Activated T-helper 1 cell treated with anti-CD3 and anti-CD28 coated beads, Interleukin-12 subunit alpha, Interleukin-12 subunit beta, Interleukin-2, Interleukin-4 antibody, amounts not matched to agents 30 ng/mL and 10 ng/mL and 1 ng/mL, durations not matched to agents 14 hours and 24 hours and 36 hours (primary cell): ENCODE measurements at regions not wholly inside any gene's neighbourhood (a gene's known extent, or its start where the extent isn't known, plus 50 kb on each side); places are given as distances from the start of the nearest gene placed in this dataset.
"Not testable (repeated sequence)": the region's sequence is repeated elsewhere in the genome, so short reads cannot be mapped to it uniquely, and the experiment has no call there.

Experiments used
- DNase-seq: peaks from one replicate; pipeline ENCODE4 v3.0.0; 2021; ENCODE audit warnings: low spot score
- H3K27ac Mint-ChIP-seq: one replicate; pipeline ENCODE4 v1.8.0; 2021; ENCODE audit warnings: mild to moderate bottlenecking, mixed read lengths
- H3K27me3 Mint-ChIP-seq: one replicate; pipeline ENCODE4 v1.8.0; 2022; ENCODE audit warnings: mild to moderate bottlenecking, moderate library complexity, mixed read lengths; ENCODE audit not compliant: insufficient read depth
- H3K36me3 Mint-ChIP-seq: one replicate; pipeline ENCODE4 v1.8.0; 2021; ENCODE audit warnings: low read depth, mixed read lengths
- H3K4me1 Mint-ChIP-seq: one replicate; pipeline ENCODE4 v1.8.0; 2021; ENCODE audit warnings: low read depth, mixed read lengths
- H3K4me3 Mint-ChIP-seq: one replicate; pipeline ENCODE4 v1.8.0; 2021; ENCODE audit warnings: mild to moderate bottlenecking, moderate library complexity, mixed read lengths
- H3K9me3 Mint-ChIP-seq: one replicate; pipeline ENCODE4 v1.8.0; 2021; ENCODE audit warnings: mixed read lengths
- intact Hi-C: fragments of 100-400 bp; cut with micrococcal nuclease; formaldehyde crosslinking; loops from one replicate; pipeline ENCODE4 v1.15.1; 2024

DNA sequence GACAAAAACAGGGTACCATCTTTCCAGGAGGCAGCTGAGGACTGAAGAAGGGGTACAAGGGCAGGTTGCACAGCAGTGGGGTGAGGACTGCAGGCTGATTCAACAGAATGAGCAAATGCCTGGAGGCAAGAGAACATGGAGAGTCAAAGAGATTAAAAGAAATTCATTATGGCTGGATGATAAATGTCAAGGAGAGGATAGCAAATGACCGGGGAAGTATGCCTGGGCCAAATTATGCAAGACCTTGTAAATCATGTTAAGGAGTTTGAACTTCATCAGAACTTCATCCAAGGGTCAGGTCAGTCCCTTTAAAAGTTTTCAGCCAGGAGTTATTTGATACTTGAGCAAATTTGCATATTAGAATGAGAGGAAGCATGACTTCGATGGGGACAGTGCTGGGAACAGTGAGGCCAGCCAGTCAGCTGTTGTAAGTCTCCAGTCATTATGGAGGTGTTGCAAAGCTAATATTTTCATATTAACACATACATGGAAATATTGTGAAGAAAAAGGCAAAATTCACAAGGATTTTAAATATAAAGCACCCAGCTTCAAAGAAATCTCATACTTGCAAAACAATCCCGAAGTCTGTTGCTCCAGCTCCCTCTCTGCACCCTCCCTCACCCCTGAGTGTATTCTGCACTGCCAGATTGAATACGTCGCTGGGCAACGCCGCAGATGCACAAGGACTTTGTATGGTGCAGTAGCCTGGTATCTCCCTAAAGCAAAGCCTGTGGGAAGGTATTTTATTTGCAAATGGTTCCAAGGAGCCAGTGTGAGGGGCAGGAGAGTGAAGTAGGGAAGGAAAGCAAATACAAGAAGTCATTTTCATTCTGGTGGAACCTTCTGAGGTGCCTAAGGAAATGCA lies 509.8 kb upstream of the TLE4 start:
- intact Hi-C loops: no loop called here
- no peaks in the 10 kb centered on the region for H3K4me1 Mint-ChIP-seq
- DNase-seq: no peak

DNA sequence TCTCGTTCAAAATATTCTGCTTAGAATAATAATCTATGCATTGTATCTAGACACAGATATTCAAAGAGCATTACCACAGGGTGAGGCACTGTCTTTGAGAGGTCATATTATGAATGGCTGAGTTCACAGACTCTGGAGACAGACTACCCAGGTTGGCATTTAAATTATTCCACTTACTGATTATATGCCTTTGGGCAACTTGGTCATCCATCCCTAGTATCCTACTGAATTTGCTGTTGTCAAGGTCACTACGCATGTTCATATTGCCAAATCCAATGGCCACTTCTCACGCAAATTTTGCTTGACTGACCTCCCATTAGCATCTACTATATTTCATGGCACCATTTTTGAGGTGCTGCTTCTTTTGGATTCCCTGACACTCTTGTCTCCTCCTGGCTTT lies 498.6 kb upstream of the TLE4 start:
- intact Hi-C loops: no loop called here
- no peaks in the 10 kb centered on the region for H3K27me3 Mint-ChIP-seq
- H3K36me3 Mint-ChIP-seq: no peaks in the 10 kb centered on the region
- H3K9me3 Mint-ChIP-seq: no peaks in the 10 kb centered on the region
- no peaks in the 10 kb centered on the region for H3K4me1 Mint-ChIP-seq
- no peak overlapping the region for H3K27ac Mint-ChIP-seq
- H3K4me3 Mint-ChIP-seq: no peak overlapping the region
- no peak for DNase-seq

More for the DNA sequence above, 509.8 kb upstream of the TLE4 start:
- Mint-ChIP-seq H3K27ac (no peak overlapping the region), H3K27me3 (no peaks in the 10 kb centered on the region), H3K36me3 (no peaks in the 10 kb centered on the region), H3K4me3 (no peak overlapping the region), H3K9me3 (peaks cover 4% of the 10 kb centered on the region)

DNA sequence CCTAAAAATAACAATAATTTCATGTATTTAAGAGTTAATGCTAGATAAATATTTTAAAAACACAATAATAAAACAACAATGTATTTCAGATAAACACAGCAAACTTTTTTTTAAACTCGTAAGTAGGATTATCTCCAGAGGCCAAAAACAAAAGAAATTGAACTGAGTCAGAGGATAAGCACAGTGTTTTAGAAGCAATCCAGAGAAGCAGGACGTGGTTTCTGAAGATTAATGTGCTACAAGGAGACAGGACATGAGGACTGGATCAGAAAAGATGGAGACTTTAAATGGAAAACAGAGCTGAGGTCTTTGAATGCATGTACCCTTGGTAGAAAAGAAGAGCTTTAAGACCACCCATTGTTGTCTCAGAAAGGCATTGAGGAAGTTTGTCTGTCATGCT lies 491.2 kb upstream of the TLE4 start:
- Mint-ChIP-seq H3K4me1 (no peaks in the 10 kb centered on the region), H3K27ac (no peak overlapping the region), H3K4me3 (no peak overlapping the region), H3K9me3 (peaks cover 3% of the 10 kb centered on the region), H3K36me3 (no peaks in the 10 kb centered on the region), H3K27me3 (no peaks in the 10 kb centered on the region)
- no peak for DNase-seq
- intact Hi-C loops: no loop called here

DNA sequence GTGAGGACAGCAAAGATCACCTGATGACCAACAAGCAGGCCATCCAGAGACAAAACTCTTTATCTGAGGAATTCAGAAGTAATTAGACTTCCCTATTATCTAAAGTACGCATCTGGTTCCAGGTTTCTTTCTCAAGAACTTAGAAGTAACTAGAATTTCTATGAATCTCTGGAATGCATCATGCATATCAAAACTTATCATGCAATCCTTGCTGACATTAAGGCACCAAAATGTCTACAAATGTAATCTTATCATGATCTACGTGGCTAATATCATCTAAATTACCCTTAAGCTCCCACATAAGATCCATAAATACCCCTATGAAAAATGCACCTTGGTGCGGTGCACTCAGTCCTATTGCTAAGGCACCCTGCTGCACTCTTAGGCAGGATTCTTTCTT lies 488.1 kb upstream of the TLE4 start:
- DNase-seq: no peak
- intact Hi-C loops: no loop called here
- no peaks in the 10 kb centered on the region for H3K27me3 Mint-ChIP-seq
- no peaks in the 10 kb centered on the region for H3K4me1 Mint-ChIP-seq
- H3K4me3 Mint-ChIP-seq: no peak overlapping the region
- peaks cover 3% of the 10 kb centered on the region for H3K9me3 Mint-ChIP-seq
- no peak overlapping the region for H3K27ac Mint-ChIP-seq
- H3K36me3 Mint-ChIP-seq: no peaks in the 10 kb centered on the region

DNA sequence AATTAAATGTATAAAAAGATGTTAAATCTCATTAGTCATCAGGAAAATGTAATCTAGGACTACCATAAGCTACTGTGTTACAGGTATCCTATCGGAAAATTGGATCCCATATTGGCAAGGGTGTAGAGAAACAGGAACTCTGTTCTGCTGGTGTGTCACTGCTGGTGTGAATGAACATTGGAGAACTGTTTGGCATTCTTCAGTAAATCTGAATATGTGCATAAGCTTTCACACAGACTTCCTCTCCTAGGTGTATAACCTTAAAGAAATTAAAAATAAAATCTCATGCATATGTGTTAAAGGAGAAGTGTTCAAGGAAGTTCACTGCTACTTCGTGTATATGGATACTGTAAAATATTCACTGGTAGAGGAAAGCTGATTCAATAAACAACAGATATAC lies 484.6 kb upstream of the TLE4 start:
- peaks cover 15% of the 10 kb centered on the region for H3K9me3 Mint-ChIP-seq
- H3K36me3 Mint-ChIP-seq: no peaks in the 10 kb centered on the region
- intact Hi-C loops: no loop called here
- H3K27me3 Mint-ChIP-seq: no peaks in the 10 kb centered on the region
- no peak overlapping the region for H3K4me3 Mint-ChIP-seq
- no peaks in the 10 kb centered on the region for H3K4me1 Mint-ChIP-seq
- no peak for DNase-seq
- H3K27ac Mint-ChIP-seq: no peak overlapping the region

DNA sequence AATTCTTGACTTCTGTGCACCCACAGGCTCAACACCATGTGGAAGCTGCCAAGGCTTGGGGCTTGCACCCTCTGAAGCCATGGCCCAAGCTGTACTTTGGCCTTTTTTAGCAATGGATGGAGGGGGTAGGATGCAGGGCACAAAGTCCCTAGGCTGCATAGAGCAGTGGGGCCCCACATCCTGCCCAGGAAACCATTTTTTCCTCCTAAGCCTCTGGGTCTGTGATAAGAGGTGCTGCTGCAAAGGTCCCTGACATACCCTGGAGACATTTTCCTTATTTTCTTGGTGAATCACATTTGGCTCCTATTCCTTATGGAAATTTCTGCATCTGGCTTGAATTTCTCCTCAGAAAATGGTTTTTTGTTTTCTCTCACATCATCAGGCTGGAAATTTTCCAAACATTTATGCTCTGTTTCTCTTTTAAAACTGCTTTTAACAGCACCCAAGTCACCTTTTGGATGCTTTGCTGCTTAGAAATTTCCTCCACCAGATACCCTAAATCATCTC lies 482.7 kb upstream of the TLE4 start:
- peaks cover 15% of the 10 kb centered on the region for H3K9me3 Mint-ChIP-seq

DNA sequence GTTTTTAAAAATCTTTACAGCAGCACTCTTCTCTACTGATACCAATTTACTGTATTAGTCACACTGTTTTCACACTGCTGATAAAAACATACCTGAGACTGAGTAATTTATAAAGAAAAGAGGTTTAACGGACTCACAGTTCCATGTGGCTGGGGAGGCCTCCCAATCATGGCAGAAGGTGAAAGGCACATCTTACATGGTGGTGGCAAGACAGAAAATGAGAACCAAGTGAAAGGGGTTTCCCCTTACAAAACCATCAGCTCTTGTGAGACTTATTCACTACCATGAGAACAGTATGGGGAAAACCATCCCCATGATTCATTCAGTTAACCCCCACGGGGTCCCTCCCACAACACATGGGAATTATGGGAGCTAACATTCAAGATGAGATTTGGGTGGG lies 481.9 kb upstream of the TLE4 start:
- intact Hi-C loops, H3K4me1 Mint-ChIP-seq: not testable (repeated sequence)
- peaks cover 12% of the 10 kb centered on the region for H3K9me3 Mint-ChIP-seq

More for the DNA sequence above, 482.7 kb upstream of the TLE4 start:
- no peaks in the 10 kb centered on the region for H3K36me3 Mint-ChIP-seq
- no peak overlapping the region for H3K4me3 Mint-ChIP-seq
- H3K4me1 Mint-ChIP-seq: no peaks in the 10 kb centered on the region
- DNase-seq: no peak
- H3K27me3 Mint-ChIP-seq: no peaks in the 10 kb centered on the region
- intact Hi-C loops: no loop called here
- no peak overlapping the region for H3K27ac Mint-ChIP-seq

DNA sequence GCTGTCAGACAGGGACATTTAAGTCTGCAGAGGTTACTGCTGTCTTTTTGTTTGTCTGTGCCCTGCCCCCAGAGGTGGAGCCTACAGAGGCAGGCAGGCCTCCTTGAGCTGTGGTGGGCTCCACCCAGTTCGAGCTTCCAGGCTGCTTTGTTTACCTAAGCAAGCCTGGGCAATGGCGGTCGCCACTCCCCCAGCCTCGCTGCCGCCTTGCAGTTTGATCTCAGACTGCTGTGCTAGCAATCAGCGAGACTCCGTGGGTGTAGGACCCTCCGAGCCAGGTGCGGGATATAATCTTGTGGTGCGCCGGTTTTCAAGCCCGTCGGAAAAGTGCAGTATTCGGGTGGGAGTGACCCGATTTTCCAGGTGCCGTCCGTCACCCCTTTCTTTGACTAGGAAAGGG lies 468.5 kb upstream of the TLE4 start:
- H3K9me3 Mint-ChIP-seq, H3K36me3 Mint-ChIP-seq, H3K4me1 Mint-ChIP-seq, intact Hi-C loops, H3K27me3 Mint-ChIP-seq, H3K27ac Mint-ChIP-seq, DNase-seq, H3K4me3 Mint-ChIP-seq: not testable (repeated sequence)

More for the DNA sequence above, 481.9 kb upstream of the TLE4 start:
- H3K4me3 Mint-ChIP-seq, DNase-seq, H3K27ac Mint-ChIP-seq, H3K27me3 Mint-ChIP-seq, H3K36me3 Mint-ChIP-seq: not testable (repeated sequence)

DNA sequence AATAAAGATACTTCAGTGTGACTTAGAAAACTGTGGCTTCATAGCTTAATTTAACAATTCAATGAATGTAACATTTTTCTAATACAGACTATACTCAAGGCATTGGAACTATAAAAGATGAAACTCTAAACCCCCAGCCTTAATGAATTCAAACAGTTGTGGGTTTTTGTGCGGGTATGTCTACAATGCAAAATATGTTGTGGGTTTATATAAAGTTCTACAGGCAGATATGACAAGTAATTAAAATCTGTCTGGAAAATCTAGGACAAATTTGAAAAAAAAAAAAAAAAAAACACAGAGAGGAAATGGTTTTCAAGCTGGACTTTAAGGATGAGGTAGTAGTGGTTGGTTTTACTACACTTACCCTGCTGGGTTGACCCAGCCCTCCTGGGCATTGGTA lies 467.5 kb upstream of the TLE4 start:
- Mint-ChIP-seq H3K36me3 (no peaks in the 10 kb centered on the region), H3K4me3 (no peak overlapping the region), H3K4me1 (no peaks in the 10 kb centered on the region), H3K9me3 (peaks cover 9% of the 10 kb centered on the region), H3K27me3 (no peaks in the 10 kb centered on the region), H3K27ac (no peak overlapping the region)
- intact Hi-C loops: no loop called here
- no peak for DNase-seq

DNA sequence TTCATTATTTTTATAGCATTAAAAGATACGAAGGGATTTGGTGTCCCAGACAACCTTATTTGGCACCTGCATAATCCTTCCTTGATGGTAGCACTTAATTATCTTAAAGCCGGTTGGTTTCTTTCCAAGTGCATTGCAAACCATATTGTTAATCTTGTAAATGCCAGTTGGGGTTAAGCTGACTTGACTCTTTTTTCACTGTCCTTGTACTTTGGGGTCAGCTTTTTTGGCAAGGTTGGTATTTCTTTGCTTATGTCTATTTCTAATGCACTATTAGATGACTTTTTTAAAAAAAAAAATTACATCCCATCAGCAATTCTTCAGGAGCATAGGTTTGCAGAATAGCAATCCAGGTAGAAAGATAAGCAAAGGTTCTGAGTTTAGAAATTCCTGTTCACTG lies 466.8 kb upstream of the TLE4 start:
- no peak overlapping the region for H3K27ac Mint-ChIP-seq
- intact Hi-C loops: no loop called here
- H3K27me3 Mint-ChIP-seq: no peaks in the 10 kb centered on the region
- peaks cover 9% of the 10 kb centered on the region for H3K9me3 Mint-ChIP-seq
- no peaks in the 10 kb centered on the region for H3K4me1 Mint-ChIP-seq
- no peaks in the 10 kb centered on the region for H3K36me3 Mint-ChIP-seq
- no peak overlapping the region for H3K4me3 Mint-ChIP-seq
- DNase-seq: no peak

DNA sequence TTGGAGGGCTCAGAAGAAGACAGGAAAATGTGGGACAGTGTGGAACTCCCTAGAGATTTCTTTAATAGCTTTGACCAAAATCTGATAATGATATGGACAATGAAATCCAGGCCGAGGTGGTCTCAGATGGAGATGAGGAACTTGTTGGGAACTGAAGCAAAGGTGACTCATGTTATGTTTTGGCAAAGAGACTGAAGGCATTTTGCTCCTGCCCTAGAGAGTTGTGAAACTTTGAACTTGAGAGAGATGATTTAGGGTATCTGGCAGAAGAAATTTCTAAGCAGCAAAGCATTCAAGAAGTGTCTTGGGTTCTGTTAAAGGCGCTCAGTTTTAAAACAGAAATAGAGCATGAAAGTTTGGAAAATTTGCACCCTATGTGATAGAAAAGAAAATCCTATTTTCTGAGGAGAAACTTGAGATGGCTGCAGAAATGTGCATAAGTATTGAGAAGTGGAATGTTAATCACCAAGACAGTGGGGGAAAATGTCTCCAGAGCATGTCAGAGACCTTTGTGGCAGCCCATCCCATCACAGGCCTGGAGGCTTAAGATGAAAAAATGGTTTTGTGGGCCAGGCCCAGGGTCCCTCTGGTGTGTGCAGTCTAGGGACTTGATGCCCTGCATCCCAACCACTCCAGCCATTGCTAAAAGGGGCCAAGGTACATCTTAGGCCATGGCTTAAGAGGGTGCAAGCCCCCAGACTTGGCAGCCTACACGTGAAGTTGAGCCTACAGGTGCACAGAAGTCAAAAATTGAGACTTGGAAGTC lies 463.7 kb upstream of the TLE4 start:
- Mint-ChIP-seq H3K4me3 (no peak overlapping the region), H3K9me3 (peaks cover 9% of the 10 kb centered on the region), H3K36me3 (no peaks in the 10 kb centered on the region), H3K27ac (no peak overlapping the region), H3K27me3 (no peaks in the 10 kb centered on the region), H3K4me1 (no peaks in the 10 kb centered on the region)
- intact Hi-C loops: no loop called here
- no peak for DNase-seq

DNA sequence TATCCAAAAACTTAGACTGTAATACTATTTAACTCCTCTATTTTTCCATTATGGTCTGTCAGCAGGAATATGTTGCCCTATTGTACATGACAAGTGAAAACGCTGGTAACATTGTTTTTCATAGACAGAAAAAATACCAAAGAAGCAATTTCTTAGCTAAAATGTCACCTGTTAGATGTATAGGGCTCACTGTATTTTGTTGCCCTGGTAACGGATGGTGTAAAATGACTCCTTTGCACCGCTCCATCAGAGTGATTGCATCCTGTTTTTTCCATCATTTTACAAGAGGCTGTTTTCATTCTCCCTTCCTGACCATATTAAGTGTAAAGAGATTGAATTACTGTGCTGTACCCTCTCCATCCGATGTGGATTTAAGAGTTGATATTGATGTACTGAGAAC lies 460.1 kb upstream of the TLE4 start:
- DNase-seq: no peak
- H3K4me3 Mint-ChIP-seq: no peak overlapping the region
- intact Hi-C loops: no loop called here
- H3K27ac Mint-ChIP-seq: no peak overlapping the region
- no peaks in the 10 kb centered on the region for H3K4me1 Mint-ChIP-seq
- H3K36me3 Mint-ChIP-seq: no peaks in the 10 kb centered on the region
- peaks cover 5% of the 10 kb centered on the region for H3K9me3 Mint-ChIP-seq
- no peaks in the 10 kb centered on the region for H3K27me3 Mint-ChIP-seq

DNA sequence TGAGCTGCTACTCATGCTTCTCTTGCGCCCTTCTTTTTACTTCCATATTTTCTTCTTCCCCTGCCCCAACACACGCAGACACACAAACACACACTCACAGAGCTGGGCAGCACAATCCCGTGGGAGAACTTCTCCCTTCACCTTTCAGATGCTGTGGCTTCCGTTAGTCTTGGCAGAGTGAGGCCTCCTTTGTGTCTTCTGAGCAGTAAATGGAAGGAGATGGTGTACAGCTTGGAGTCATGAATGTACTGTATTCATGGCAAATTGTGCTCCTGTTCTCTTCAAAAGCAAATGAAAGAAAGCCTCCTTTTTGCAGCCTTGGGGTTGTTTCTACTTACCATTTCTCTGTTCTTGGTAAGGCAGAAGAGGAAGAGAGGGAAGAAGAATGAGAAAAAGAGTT lies 456.6 kb upstream of the TLE4 start:
- Mint-ChIP-seq H3K9me3 (no peaks in the 10 kb centered on the region), H3K27me3 (no peaks in the 10 kb centered on the region), H3K4me1 (no peaks in the 10 kb centered on the region), H3K36me3 (no peaks in the 10 kb centered on the region), H3K4me3 (no peak overlapping the region), H3K27ac (no peak overlapping the region)
- no peak for DNase-seq
- intact Hi-C loops: no loop called here
